Osteocyte (in vitro differentiated cells): ENCODE measurements at regions not wholly inside any gene's neighbourhood (a gene's known extent, or its start where the extent isn't known, plus 50 kb on each side); places are given as distances from the start of the nearest gene placed in this dataset.

ENCODE experiments used
- DNase-seq: peaks from one replicate; pipeline ENCODE4 v3.0.0; 2021; ENCODE audit warnings: mixed read lengths; ENCODE audit not compliant: unreplicated experiment; ENCODE audit errors: extremely low spot score
- H3K27ac Mint-ChIP-seq: one replicate; pipeline ENCODE4 v1.8.0; 2021; ENCODE audit warnings: mild to moderate bottlenecking, mixed read lengths; ENCODE audit not compliant: unreplicated experiment
- H3K27me3 Mint-ChIP-seq: one replicate; pipeline ENCODE4 v1.8.0; 2021; ENCODE audit warnings: mixed read lengths; ENCODE audit not compliant: unreplicated experiment
- H3K36me3 Mint-ChIP-seq: one replicate; pipeline ENCODE4 v1.8.0; 2021; ENCODE audit warnings: mixed read lengths; ENCODE audit not compliant: unreplicated experiment
- H3K4me1 Mint-ChIP-seq: one replicate; pipeline ENCODE4 v1.8.0; 2021; ENCODE audit warnings: mixed read lengths; ENCODE audit not compliant: unreplicated experiment
- H3K4me3 Mint-ChIP-seq: one replicate; pipeline ENCODE4 v1.8.0; 2021; ENCODE audit warnings: mild to moderate bottlenecking, moderate library complexity, mixed read lengths; ENCODE audit not compliant: unreplicated experiment
- H3K9me3 Mint-ChIP-seq: one replicate; pipeline ENCODE4 v1.8.0; 2021; ENCODE audit warnings: mixed read lengths; ENCODE audit not compliant: unreplicated experiment
- CTCF ChIP-seq: fragments of 200-600 bp; sonication (generic); IDR thresholded peaks from 2 replicates; pipeline ENCODE4 v1.5.0; 2021; ENCODE audit warnings: antibody characterized with exemption, mild to moderate bottlenecking, moderate library complexity

- no peaks in the 10 kb centered on the region for H3K9me3 Mint-ChIP-seq
- no peak for DNase-seq
- H3K36me3 Mint-ChIP-seq, result no peaks in the 10 kb centered on the region
- H3K27me3 Mint-ChIP-seq, result no peaks in the 10 kb centered on the region
- H3K4me1 Mint-ChIP-seq, result no peaks in the 10 kb centered on the region
- no peak overlapping the region for H3K4me3 Mint-ChIP-seq
- TF ChIP-seq CTCF, result no peak
- no peak overlapping the region for H3K27ac Mint-ChIP-seq
These were observed 445.2 kb upstream of the MDFIC2 start for GRCh38 chr3:70757658-70758057.

- no peak for TF ChIP-seq CTCF
- no peaks in the 10 kb centered on the region for H3K4me1 Mint-ChIP-seq
- H3K9me3 Mint-ChIP-seq, result no peaks in the 10 kb centered on the region
- H3K36me3 Mint-ChIP-seq, result no peaks in the 10 kb centered on the region
- no peak overlapping the region for H3K4me3 Mint-ChIP-seq
- H3K27me3 Mint-ChIP-seq, result no peaks in the 10 kb centered on the region
- DNase-seq, result no peak
- H3K27ac Mint-ChIP-seq, result no peak overlapping the region
These were observed 443.1 kb upstream of the MDFIC2 start for GRCh38 chr3:70755526-70755925.

GRCh38 chr3:70754314-70754713, 441.9 kb upstream of the MDFIC2 start:
- no peaks in the 10 kb centered on the region for H3K4me1 Mint-ChIP-seq
- no peaks in the 10 kb centered on the region for H3K9me3 Mint-ChIP-seq
- no peak overlapping the region for H3K4me3 Mint-ChIP-seq
- H3K27me3 Mint-ChIP-seq, result no peaks in the 10 kb centered on the region
- TF ChIP-seq CTCF, result no peak
- no peaks in the 10 kb centered on the region for H3K36me3 Mint-ChIP-seq
- no peak overlapping the region for H3K27ac Mint-ChIP-seq
- DNase-seq, result no peak

DNA sequence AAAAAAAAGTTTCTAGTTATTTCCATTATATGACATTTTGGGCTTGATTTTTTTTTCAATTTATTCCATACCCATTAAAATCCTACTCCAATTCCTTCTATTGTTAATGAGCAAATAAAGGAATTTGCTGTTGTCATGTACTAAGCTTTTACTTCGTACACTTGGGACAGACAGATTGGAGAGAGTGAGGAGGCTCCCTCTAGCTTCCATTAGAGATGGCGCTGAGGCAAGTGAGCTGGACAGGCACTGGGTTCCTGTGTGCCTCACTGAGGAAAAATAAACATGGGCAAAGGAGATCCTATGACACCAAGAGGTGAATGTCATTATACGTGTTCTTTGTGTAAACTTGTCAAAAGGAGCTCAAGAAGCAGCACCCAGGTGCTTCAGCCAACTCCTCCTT, 441.1 kb upstream of the MDFIC2 start:
- Mint-ChIP-seq H3K27ac (no peak overlapping the region), H3K4me1 (no peaks in the 10 kb centered on the region), H3K9me3 (no peaks in the 10 kb centered on the region), H3K36me3 (no peaks in the 10 kb centered on the region), H3K4me3 (no peak overlapping the region), H3K27me3 (no peaks in the 10 kb centered on the region)
- TF ChIP-seq CTCF, result no peak
- DNase-seq, result no peak

GRCh38 chr3:70752051-70752450, 439.6 kb upstream of the MDFIC2 start:
- no peak for TF ChIP-seq CTCF
- Mint-ChIP-seq H3K9me3 (no peaks in the 10 kb centered on the region), H3K27me3 (no peaks in the 10 kb centered on the region), H3K4me1 (peaks cover 4% of the 10 kb centered on the region), H3K4me3 (no peak overlapping the region), H3K36me3 (no peaks in the 10 kb centered on the region), H3K27ac (no peak overlapping the region)
- no peak for DNase-seq
